HG03108 (cell line): ENCODE measurements at regions not wholly inside any gene's neighbourhood (a gene's known extent, or its start where the extent isn't known, plus 50 kb on each side); places are given as distances from the start of the nearest gene placed in this dataset.

ENCODE experiments used
- ATAC-seq: cut with Tn5 transposase; IDR thresholded peaks from one replicate; pipeline ENCODE4 v1.9.1; 2021; ENCODE audit warnings: moderate library complexity; ENCODE audit not compliant: unreplicated experiment

DNA sequence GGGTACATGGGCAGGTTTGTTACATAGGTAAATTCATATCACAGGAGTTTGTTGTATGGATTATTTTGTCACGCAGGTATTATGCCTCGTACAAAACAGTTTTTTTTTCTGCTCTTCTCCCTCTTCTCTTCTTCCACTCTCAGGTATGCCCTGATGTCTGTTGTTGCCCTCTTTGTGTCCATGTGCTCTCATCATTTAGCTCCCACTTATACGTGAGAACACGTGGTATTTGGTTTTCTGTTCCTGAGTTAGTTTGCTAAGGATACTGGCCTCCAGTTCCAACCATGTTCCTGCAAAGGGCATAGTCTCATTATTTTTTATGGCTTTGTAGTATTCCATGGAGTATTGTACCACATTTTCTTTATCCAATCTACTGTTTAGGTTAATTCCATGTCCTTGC, 65.7 kb downstream of the UNC5CL start:
- no peak for ATAC-seq

DNA sequence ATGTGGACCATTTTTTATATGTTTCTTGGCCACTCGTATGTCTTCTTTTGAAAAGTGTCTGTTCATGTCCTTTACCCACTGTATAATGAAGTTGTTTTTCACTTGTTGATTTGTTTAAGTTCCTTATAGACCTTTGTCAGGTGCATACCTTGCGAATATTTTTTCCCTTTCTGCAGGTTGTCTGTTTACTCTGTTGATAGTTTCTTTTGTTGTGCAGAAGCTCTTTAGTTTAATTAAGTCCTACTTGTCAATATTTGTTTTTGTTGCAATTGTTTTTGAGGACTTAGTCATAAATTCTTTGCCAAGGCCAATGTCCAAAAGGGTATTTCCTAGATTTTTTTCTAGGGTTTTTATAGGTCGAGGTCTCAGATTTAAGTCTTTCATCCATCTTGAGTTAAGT, 66.2 kb downstream of the UNC5CL start:
- no peak for ATAC-seq

- ATAC-seq, result no peak
Measured at GRCh38 chr6:40972190-40972589, 66.8 kb downstream of the UNC5CL start.

DNA sequence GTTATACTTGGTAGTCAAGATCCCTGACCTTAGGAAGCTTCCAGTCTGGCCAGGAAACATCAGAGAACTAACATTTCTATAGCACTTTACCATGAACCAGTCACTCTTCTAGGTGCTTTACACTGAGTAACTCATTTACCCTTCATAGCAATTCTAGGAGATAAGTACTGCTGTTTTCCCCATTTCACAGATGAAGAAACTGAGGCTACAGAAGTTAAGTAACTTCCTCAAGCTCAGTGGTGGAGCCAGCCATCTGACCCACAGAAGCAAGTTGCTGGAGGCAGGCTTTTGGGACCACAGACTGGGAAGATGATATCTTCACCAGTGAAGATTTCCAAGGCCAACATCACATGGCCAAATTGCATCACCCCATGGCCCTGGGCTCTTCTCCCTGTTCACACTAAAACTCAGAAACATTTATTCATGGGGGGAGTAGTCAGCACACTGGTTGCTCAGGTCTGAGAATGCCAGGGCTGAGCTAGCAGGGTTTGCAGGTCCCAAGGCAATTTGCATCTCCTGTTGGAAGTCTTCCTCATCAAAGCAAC, 70.3 kb downstream of the UNC5CL start:
- ATAC-seq, result no peak

DNA sequence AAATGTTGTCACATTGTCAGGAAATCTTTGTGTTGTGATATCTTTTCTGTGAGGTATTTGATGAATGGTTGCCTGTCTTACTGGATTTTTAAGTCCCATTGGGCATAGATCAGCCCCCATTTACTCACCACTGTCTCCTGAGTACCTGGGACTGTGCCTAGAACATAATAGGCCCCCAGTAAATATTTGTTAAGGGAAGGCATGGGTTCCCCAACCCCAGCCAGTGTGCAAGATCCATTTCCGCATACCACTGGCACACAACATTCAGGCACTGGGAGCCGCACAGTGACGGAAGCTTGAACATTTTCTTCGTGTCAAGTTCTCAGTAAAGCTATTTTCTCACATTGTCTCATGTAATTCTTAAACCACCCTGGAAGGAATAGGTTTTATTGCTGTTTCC, 72.2 kb downstream of the UNC5CL start:
- ATAC-seq, result no peak

DNA sequence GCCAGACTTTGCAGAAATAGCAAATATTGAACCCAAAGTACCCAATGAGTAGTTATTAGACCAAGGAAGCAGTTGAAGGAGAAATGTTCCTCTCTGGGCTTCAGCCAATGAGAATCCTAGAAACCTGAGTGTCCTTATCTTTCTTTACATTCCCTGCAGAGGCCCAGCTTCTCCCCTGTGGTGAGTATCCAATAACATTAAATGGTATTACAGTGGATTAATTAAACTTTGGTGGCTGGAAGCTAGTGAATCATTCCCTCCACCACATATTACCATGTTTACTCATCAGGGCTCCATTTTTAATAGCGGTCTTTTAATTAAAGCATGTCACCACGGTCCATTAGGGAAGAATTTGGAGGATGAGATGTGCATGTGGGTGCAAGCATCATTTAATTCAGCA, 74.0 kb downstream of the UNC5CL start:
- ATAC-seq, result no peak

DNA sequence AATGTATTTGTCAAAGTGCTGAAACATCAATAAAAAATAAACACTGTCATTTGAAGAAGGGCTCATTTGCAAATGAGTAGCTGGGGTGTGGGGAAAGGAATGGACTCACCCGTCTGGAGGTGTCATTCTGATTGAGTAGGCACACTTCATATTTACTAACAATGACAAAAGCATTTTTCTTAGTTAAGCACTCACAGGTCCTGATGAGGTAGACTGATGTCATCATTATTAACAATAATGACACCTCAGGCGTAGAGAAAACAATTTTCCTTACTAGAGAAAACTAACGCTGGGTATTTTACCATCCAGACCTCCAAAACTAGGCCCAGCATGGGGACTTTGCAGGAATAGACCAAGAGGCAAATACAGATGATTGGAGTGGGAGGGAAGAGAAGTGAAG, 76.0 kb downstream of the UNC5CL start:
- ATAC-seq, result no peak

GRCh38 chr6:40962241-40962640, 76.8 kb downstream of the UNC5CL start:
- peak; percentile 50 for ATAC-seq

DNA sequence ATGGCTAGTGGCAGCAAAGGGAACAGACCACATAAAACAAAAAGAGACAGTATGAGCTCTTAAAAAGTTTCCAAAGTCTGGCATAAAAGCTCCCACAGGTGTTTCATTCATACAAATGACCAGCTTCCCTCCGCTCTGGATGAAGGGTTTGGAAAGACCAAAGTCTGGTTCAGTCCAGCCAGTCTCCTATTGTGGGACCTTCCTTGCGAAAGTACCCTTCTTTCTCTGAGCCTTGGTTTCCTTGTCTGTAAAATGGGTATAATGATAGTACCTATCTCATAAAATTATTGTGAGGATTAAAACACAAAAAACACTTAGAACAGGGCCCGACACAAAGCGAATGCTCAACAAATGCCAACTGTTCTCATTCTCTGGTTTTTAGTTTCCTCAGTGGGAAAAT, 77.2 kb downstream of the UNC5CL start:
- no peak for ATAC-seq

GRCh38 chr6:40960742-40961430, 78.1 kb downstream of the UNC5CL start:
- ATAC-seq, result no peak

DNA sequence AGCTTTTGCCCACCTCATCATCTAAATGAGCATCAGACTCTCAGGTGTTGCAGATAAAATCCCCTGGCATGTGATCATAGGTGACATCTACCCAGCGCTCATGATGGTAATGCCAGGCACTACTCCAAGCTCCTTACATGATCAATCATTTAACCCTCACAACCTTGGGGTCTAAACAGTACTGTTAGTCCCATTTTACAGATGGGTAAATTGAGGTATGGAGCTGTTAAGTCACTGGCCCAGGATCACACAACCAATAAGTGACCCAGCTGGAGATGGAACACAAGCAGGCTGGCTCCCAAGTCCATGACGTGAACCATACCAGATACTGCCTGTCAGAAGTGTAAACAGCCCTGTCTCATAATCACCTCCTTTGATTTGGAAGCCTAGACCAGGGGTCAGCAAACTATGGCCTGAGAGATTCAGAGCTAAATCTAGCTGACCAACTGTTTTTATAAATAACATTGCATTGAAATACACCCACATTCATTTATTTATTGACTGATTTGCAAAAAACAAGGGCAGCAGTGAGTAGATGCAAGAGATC, 79.2 kb downstream of the UNC5CL start:
- ATAC-seq, result no peak

- ATAC-seq, result no peak
Measured at GRCh38 chr6:40958738-40959137, 80.3 kb downstream of the UNC5CL start.

- no peak for ATAC-seq
Measured at GRCh38 chr6:40957616-40958492, 81.2 kb downstream of the UNC5CL start.

DNA sequence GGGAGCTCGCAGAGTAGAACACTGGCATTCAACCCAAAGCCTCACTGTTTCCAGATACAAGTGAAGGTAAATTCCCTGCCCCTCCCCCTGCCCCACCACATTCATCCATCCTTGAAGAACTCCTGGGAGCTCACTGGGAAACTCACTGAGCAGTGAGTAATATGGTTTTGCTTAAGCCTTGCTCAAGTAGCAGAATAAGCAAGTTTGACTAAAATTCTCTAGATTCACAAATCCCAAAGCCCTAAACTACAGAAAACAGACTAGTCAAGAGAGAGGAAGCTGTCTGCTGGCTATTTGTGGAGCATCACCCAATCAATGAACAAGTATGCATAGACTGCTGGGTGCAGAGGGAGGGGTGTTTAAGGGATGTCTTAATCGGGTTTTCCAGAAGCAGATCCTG, 82.1 kb downstream of the UNC5CL start:
- no peak for ATAC-seq

DNA sequence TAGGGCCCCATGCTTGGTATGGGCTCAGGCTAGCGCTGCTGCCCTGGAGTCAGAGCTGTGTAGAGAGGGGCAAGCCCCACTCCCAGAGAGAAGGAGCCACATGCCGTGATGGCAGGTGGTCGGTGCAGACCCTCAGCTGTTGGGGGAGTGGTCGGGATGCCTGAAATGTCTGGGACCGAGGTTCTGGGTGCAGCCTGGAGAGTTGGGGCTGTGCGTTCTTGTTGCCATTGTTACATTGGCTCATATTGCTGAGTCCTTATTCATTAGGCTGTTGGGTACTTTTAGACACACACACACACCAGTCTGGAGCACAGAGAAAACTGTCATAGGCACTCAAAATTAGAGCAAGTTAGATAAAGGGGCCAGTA, 83.9 kb downstream of the UNC5CL start:
- ATAC-seq, result no peak

DNA sequence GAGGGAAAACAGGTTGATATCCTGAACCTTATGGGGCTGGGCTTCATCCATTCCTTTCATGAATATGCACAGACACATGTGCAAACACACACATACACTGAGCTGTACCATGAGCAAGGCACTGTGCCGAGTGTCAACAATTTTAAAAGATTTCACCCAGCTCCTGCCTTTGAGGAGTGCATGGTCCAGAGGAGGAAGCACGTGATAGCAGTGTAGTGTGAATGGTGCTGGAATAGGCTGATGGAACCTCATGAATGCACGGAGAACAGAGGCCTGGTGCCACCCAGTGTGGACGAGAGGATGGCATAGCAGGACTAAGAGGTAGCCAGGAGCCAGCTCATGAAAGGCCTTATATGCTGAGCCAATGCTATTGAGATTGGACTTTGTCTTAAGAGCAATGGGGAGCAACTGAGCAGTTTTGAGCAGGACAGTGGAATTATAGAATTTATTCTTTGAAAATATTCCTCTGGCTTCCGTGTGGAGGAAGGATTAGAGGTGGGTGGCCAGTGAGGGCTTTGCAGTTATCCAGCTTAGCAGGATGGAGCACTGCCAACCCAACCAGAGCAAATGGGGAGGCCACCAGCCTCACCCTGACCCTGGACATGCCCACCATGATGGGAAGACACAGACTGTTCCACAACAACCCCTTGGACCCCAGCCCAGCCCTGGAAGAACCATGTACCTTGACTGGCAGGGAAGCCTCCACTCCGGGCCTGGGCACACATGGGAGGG, 84.4 kb downstream of the UNC5CL start:
- no peak for ATAC-seq

DNA sequence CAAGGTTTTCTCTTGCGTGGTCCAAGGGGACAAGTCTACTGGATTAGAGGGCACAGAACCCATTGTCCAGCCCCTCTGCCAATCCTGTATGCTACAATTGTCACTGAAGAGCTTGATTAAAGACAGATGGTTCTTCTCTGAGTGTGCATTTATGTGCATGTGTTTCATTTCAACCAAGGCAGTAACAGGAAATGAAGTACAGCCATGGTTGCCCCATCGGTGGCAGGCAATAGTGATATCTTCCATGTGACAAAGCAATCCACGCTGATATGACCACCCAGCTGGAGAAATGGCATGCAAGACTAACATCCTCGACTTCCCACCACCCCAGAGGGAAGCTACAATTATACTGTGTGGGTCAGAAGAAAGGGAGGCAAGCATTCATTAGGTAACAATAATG, 85.5 kb downstream of the UNC5CL start:
- ATAC-seq, result no peak

DNA sequence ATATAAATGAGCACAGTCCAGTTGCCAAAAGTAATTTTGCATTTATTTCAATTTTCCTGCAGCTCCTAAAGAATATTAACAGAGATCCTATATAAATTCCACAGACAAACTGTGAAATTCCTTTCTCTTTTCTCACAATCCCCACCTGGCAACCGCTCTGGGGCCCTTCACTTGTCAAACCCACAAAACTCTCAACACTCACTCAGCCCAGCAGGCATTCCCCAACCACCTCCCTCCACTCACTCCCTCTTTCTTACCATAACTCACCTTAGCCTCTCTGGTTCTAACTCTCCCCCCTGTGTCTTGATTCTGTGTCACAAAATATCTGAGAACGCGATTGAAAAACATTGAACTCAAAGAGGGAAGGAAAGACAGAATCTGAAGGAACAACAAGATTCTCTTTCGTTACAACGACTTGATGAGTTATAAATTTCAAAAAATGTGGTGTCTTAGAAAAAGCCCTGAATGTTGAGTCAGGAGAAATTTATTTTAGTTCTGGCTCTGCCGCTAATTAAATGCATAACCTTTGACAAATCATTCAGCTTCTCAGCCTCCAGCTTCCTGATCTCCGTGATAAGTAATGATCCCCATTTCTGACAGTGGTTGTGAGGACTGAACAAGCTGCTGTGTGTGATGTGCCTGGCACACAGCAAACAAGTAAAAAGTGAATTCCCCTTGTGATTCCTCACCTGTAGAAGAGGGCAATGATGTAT, 87.9 kb downstream of the UNC5CL start:
- ATAC-seq, result no peak

DNA sequence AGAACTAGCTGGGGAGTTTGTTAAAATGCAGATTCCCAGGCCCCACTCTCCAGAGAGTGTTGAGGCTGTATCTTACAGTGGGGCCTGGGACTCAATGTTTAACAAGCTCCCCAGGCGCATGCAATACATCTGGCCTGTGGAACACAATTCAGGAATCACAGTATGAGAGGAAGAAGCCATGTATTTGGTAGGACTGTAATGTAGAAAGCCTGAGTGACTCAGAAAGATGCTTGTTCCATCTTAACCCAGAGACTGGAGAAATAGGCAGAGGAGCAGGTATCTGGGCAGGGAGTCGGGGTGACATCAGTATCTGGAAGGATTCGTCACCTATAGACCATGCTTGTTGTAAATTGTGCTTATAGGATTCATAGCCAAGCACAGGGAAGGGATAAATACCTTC, 90.5 kb downstream of the UNC5CL start:
- no peak for ATAC-seq

GRCh38 chr6:40947876-40948526, 91.0 kb downstream of the UNC5CL start:
- ATAC-seq, result no peak
